ENCODE measurements at regions not wholly inside any gene's neighbourhood (a gene's known extent, or its start where the extent isn't known, plus 50 kb on each side); places are given as distances from the start of the nearest gene placed in this dataset.
"Not testable (repeated sequence)": the region's sequence is repeated elsewhere in the genome, so short reads cannot be mapped to it uniquely, and the experiment has no call there.

DNA sequence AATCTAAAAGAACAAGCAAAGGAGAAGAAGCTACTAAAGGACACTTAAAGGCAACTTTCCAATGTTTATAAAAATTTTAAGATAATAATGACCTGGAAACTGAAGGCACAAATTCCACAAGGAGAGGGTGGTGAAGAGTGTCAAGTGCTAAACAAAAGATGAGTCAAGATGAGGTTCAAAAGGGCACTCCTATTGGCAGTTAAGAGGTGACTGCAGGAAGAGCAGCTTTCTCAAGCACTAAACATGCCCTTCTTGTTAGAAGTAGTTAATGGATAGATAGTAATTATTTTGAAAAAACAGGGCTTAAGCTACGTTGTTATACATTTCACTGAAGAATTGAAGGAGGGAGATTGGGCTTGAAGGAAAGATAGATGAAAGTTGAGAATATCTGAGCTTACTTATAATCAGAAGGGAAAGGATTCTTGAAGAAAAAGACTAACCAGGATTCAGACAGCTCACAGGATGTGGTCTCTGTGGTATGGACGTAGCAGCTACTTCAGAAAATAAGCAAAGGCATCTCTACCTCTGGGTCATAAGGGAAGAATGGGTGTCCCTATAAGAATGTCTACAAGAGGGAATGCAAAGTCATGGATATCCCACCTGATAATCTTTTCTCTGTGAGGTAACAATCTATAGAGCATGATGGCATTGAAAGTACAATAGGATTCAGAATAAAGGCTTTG is 454.7 kb upstream of the SLC39A10 start:
- H3K4me3 Mint-ChIP-seq = no peak overlapping the region
- no peaks in the 10 kb centered on the region for H3K9me3 Mint-ChIP-seq
- ATAC-seq (peak; percentile 75), DNase-seq (ENCODE audit: low spot score in 2 of 2) (no peak)
- H3K27ac Mint-ChIP-seq = no peak overlapping the region
- peaks cover 10% of the 10 kb centered on the region for H3K4me1 Mint-ChIP-seq
- H3K36me3 Mint-ChIP-seq = no peaks in the 10 kb centered on the region

DNA sequence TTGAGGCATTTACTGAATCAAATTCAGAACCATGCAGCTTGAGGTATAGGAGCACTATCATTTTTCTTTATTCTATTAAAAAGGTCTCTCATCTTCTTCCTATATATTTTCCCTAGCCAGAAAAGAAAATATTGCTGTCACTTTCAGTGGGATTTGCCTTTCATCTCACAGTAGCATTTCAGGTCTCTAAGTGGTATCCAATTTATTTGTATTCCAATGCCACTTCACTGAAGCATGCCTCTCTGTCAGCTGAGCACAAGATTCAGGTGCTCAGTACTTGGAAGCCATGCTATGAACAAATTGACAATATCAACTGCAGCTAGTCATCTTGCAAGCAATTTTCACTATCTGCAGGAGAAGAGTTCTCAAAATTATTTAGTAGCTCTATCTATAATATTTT is 457.2 kb upstream of the SLC39A10 start:
- Mint-ChIP-seq H3K27ac (no peak overlapping the region), H3K4me1 (peaks cover 10% of the 10 kb centered on the region), H3K4me3 (no peak overlapping the region), H3K36me3 (no peaks in the 10 kb centered on the region), H3K9me3 (no peaks in the 10 kb centered on the region)
- DNase-seq (ENCODE audit: low spot score in 2 of 2) = no peak
- no peak for ATAC-seq

DNA sequence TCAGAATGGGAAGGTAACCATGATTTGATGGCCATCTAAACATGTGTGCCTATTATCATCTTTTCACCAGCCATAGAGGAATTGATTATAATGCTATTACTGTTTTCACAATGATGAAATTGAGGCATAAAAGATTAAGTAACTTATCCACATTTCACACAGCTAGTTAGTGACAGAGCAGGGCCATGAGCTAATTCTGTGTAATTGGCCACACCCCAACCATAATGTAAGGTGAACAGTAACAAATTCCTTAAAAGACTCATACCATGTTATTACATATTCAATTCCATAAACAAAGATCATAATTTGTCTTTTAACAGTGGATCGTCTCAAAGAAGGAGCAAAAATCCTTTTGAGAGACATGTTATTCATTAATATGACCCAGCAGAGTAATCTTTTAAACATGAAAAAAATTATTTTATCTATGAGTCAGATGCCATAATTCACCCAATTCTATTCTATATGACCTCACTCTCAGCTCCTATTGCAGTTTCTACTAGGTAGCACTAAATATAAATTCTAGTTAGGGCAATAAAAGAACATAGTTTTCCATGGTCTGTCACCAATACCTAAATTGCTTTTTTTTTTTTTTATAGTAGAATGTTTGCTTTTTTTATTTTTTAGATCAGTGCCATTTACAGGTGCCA is 475.8 kb upstream of the SLC39A10 start:
- Mint-ChIP-seq H3K4me1 (no peaks in the 10 kb centered on the region), H3K4me3 (no peak overlapping the region), H3K36me3 (no peaks in the 10 kb centered on the region), H3K27ac (no peak overlapping the region), H3K9me3 (no peaks in the 10 kb centered on the region)
- ATAC-seq (no peak), DNase-seq (ENCODE audit: low spot score in 2 of 2) (no peak)

DNA sequence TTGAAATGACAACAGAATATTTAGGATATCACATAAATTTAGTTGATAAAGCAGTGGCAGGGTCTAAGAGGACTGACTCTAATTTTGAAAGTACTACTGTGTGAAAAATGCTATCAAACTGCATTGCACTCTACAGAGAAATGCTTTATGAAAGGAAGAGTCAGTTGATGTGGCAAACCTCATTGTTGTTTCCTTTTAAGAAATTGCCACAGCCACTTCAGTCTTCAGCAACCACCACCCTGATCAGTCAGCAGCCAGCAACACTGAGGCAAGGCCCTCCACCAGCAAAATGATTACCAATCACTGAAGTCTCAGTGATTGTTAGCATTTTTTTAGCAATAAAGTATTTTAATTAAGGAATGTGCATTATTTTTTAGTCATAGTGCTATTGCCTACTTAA is 488.7 kb upstream of the SLC39A10 start:
- Mint-ChIP-seq H3K27ac (no peak overlapping the region), H3K9me3 (no peaks in the 10 kb centered on the region), H3K4me1 (no peaks in the 10 kb centered on the region), H3K36me3 (no peaks in the 10 kb centered on the region), H3K4me3 (no peak overlapping the region)
- ATAC-seq (no peak), DNase-seq (ENCODE audit: low spot score in 2 of 2) (no peak)

DNA sequence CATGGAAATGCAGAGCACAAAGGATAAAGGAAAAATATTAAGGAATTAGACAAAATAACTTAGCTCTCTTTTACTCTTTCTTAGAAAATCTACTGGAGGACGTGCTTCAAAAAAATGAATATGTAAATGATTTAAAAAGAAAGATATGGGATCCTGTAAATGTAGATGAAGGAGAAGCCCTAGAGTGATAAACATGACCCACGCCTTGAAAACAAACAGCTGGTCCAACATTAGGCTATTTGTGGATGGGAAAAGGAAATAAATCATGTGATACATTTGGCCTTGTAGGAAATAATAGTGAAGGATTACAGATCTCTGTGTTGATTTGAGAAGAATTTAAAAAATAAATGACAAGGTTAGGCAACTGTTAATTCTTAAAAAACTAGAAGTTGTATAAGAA is 492.1 kb upstream of the SLC39A10 start:
- no peaks in the 10 kb centered on the region for H3K4me1 Mint-ChIP-seq
- ATAC-seq (no peak), DNase-seq (ENCODE audit: low spot score in 2 of 2) (no peak)
- no peak overlapping the region for H3K4me3 Mint-ChIP-seq
- no peaks in the 10 kb centered on the region for H3K9me3 Mint-ChIP-seq
- H3K27ac Mint-ChIP-seq = no peak overlapping the region
- H3K36me3 Mint-ChIP-seq = no peaks in the 10 kb centered on the region

DNA sequence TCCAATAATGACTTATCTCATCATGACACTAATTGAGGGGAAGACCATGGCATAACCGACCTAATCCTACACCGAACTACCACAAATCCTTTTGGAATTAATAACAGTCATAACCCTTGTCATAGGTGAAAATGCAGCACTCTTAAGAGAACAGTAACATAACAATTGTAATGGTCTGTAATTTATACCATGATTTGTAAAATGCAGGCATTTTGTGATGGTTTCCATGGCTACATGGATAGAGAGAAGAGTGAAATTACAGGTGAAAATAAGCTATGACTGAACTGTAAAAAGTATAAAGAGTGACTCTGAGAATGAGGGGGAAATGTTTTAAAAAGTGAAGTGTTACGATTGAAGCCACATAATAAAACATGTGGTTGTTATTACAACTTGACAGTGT is 494.1 kb upstream of the SLC39A10 start:
- DNase-seq (ENCODE audit: low spot score in 2 of 2) (no peak), ATAC-seq (no peak)
- no peaks in the 10 kb centered on the region for H3K9me3 Mint-ChIP-seq
- H3K4me1 Mint-ChIP-seq = no peaks in the 10 kb centered on the region
- no peak overlapping the region for H3K4me3 Mint-ChIP-seq
- no peak overlapping the region for H3K27ac Mint-ChIP-seq
- no peaks in the 10 kb centered on the region for H3K36me3 Mint-ChIP-seq

DNA sequence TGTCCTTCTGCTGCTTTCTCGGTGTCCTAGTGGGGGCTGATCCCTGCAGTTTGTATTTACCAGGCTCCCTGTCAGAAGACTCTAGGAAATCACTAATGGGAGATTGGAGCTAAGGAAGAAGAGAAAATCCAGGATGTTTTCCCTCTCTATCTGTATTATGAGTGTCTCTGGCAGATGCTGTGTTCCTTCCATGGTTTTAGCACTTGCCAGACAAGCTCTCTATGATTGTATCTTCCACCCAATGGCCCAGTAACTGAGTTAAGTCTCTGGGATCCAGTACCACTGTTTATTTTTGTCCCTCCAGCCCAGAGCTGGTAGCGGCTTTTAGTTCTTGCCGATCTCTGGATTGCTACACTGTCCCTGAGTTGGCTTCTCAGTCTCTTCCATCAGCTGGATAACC is 494.8 kb upstream of the SLC39A10 start:
- no peaks in the 10 kb centered on the region for H3K4me1 Mint-ChIP-seq
- no peaks in the 10 kb centered on the region for H3K9me3 Mint-ChIP-seq
- no peak overlapping the region for H3K4me3 Mint-ChIP-seq
- H3K36me3 Mint-ChIP-seq = no peaks in the 10 kb centered on the region
- ATAC-seq (no peak), DNase-seq (ENCODE audit: low spot score in 2 of 2) (no peak)
- H3K27ac Mint-ChIP-seq = no peak overlapping the region

DNA sequence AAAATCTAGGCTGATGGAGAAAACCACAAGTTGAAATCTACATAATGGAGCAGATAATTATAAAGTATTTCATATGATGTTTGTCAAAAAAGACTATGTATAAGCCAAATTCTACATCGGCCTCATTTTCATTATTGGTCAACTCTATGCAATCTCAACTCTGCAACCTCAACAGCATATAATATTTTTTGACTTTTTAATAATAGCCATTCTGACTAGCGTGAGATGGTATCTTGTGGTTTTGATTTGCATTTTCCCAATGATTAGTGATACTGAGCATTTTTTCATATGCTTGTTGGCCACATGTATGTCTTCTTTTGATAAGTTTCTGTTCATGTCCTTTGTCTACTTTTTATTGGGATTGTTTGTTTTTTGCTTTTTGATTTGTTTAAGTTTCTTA is 496.1 kb upstream of the SLC39A10 start:
- DNase-seq (ENCODE audit: low spot score in 2 of 2) (no peak), ATAC-seq (no peak)
- Mint-ChIP-seq H3K27ac (no peak overlapping the region), H3K36me3 (no peaks in the 10 kb centered on the region), H3K4me3 (no peak overlapping the region), H3K9me3 (no peaks in the 10 kb centered on the region), H3K4me1 (no peaks in the 10 kb centered on the region)

DNA sequence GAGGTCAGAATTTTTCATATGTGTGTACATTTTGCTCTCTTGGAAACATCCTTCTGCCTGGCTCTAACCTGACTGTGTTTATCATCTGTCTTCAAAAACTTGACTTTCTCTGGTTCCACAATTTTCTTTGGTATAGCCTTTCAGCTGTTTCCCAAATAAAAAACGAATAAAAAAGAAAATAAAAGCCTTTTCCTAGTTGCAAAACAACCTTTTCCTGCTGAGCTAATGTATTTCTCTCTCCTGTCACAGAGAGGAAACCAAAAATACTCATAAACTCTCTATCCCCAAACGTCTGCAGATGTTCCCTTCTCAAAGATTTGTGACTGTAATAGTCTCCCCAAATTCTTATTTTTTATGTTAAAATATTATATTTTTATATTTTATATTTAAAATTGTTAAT is 505.3 kb upstream of the SLC39A10 start:
- no peaks in the 10 kb centered on the region for H3K9me3 Mint-ChIP-seq
- no peaks in the 10 kb centered on the region for H3K36me3 Mint-ChIP-seq
- no peaks in the 10 kb centered on the region for H3K4me1 Mint-ChIP-seq
- DNase-seq (ENCODE audit: low spot score in 2 of 2) (no peak), ATAC-seq (no peak)
- no peak overlapping the region for H3K4me3 Mint-ChIP-seq
- no peak overlapping the region for H3K27ac Mint-ChIP-seq

DNA sequence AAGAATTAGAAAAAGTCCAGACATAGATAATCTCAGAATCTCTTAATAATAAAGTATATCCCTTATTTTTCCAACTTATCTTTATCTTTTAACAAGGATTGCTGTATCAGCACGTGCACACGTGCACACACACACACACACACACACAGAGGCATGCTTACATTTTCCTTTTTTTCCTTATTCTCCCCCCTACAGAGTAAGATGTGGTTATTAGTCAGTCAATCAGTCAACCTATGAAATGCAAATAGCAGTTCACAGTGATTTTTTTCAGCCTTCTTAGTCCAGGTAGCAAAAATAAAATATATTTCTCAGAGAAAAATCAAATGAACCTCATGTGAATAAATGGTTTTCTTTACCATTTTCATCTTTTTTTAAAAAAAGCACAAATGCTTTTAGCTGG is 506.2 kb upstream of the SLC39A10 start:
- ATAC-seq (no peak), DNase-seq (ENCODE audit: low spot score in 2 of 2) (no peak)
- Mint-ChIP-seq H3K9me3 (no peaks in the 10 kb centered on the region), H3K4me1 (no peaks in the 10 kb centered on the region), H3K4me3 (no peak overlapping the region), H3K27ac (no peak overlapping the region), H3K36me3 (no peaks in the 10 kb centered on the region)

DNA sequence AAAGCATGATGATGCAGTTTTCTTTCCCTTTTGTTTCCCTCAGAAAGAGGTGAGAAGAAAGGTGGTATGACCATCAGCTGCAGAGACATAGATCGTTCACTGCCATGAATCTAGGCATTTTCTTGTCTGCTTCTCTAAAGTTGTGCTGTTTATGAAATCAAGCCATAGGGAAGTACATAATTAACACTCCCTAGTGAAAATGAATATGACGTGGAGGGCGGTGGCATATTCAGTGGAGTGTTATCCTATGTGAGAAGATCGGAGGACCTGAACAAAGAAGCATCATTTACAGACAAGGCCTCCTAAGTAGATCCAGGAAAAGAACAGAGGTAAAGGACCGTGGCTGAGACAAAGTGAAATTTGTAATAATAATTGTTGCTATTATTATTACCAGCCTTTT is 509.0 kb upstream of the SLC39A10 start:
- no peaks in the 10 kb centered on the region for H3K4me1 Mint-ChIP-seq

DNA sequence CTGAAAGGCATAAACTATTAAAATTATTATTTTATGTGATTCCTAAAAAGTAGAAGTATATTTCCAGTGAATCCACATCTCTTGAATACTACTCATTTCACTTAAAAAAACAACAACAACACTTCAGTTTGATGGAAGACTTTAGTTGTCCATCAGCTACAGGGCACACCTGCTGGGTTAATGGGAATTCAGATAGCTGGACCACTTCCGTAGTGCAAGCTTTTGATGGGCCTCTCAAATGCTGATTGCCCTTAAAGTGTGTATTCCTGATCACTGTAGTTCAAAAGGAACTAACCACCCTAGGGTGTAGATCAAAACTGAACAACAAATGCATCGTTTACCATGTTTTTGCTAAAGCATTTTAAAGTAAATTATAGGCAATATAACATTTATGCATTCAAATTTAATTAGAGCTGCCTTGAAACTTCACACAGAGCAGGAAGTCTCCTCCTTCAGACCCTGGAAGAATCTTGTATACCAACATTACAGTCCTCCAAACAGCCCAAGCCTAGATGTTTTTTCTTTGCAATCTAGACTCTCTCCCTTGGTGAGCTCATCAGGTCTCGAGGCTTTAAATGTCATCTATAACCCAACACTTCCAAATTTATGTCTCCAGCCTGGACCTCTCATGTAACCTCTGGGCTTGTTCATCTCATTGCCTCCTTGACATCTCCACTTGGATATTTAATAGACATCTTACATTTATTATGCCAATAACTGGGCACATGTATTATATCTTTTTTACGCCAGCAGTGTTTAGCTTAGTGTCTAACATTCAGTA is 510.1 kb upstream of the SLC39A10 start:
- Mint-ChIP-seq H3K9me3 (no peaks in the 10 kb centered on the region), H3K4me1 (no peaks in the 10 kb centered on the region), H3K36me3 (no peaks in the 10 kb centered on the region), H3K4me3 (no peak overlapping the region), H3K27ac (no peak overlapping the region)
- no peak for ATAC-seq
- DNase-seq (ENCODE audit: low spot score in 2 of 2) = no peak

More for the DNA sequence above, 509.0 kb upstream of the SLC39A10 start:
- H3K4me3 Mint-ChIP-seq = no peak overlapping the region
- H3K9me3 Mint-ChIP-seq = no peaks in the 10 kb centered on the region
- ATAC-seq (no peak), DNase-seq (ENCODE audit: low spot score in 2 of 2) (no peak)
- H3K36me3 Mint-ChIP-seq = no peaks in the 10 kb centered on the region
- no peak overlapping the region for H3K27ac Mint-ChIP-seq

DNA sequence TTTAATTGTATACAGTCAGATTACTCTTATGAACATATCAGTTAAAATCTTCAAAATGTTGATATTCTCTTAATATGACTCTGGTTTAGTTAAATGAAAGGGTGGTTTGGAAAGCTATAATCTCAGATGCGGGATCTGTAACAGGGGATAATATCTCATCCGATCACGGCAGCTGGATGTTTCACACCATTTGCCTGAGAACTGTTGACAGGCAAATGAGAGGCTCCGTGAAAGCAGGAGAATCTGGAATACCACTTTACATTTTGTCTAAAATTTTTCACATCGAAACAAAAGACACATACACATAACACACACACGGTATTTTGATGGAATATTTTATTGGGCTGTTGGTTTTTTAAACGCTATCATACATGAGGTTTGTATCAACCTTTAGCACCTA is 518.6 kb upstream of the SLC39A10 start:
- Mint-ChIP-seq H3K36me3 (no peaks in the 10 kb centered on the region), H3K27ac (no peak overlapping the region), H3K4me1 (no peaks in the 10 kb centered on the region), H3K9me3 (no peaks in the 10 kb centered on the region), H3K4me3 (no peak overlapping the region)
- no peak for ATAC-seq
- no peak for DNase-seq (ENCODE audit: low spot score in 2 of 2)

DNA sequence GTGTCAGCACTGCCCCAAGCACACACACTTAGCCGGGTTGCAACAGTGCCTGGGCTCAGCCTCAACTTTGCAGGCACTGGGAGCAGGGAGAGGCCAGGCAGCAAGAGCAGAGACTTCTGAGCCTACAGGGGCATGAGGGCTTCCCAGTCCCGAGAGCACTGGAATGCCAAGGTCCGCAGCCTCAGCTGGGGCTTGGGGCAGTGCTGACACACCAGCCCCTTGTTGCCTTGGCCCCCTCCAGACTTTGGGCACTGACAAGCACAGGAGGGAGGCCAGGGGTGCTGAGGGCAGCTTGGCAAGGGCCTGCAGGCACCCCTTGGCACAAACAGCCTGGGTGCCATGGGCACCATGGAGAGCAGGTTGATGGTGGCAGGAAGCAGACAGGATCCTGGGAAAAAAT is 531.1 kb upstream of the SLC39A10 start:
- not testable (repeated sequence) for DNase-seq (ENCODE audit: low spot score in 2 of 2); H3K4me3 Mint-ChIP-seq; H3K9me3 Mint-ChIP-seq; H3K4me1 Mint-ChIP-seq; H3K36me3 Mint-ChIP-seq; H3K27ac Mint-ChIP-seq
- peak; percentile 39 for ATAC-seq

DNA sequence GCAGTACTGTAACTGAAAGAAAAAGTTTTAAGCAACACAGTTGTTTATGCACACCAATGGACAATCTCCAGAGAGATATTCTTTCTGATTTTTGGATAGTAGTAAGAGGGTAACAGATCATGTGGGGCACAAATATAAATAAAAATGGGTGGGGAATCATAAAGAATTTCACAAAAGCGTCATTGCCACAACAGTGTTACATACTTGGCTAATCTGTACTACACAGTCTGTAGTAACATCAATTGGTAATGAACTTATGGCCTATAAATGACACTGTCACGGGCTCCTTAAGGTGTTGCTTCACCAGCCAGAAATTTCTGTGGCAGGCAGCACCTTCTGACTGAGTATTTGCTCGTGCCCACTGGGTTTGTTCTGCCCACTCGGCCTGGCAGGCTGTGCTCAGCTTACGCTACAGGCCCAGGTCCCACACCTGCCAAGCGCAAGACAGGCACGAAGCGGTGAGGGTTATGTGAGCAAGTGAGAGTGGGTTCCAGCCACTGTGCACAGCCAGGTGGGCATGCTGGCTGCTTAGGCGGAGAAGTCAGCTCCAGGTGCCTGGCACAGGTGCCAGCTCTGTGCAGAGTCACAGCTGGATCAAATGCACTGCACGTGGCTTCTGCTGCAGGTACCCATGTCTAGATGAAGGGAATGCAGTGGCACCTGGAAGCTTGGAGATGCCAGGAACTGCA is 532.5 kb upstream of the SLC39A10 start:
- Mint-ChIP-seq H3K9me3 (no peaks in the 10 kb centered on the region), H3K27ac (no peak overlapping the region), H3K4me1 (no peaks in the 10 kb centered on the region), H3K36me3 (no peaks in the 10 kb centered on the region), H3K4me3 (no peak overlapping the region)
- ATAC-seq (peak; percentile 39), DNase-seq (ENCODE audit: low spot score in 2 of 2) (no peak)
